Breast epithelium (tissue), 4 donors: ENCODE measurements at regions not wholly inside any gene's neighbourhood (a gene's known extent, or its start where the extent isn't known, plus 50 kb on each side); places are given as distances from the start of the nearest gene placed in this dataset.
"Not testable (repeated sequence)": the region's sequence is repeated elsewhere in the genome, so short reads cannot be mapped to it uniquely, and the experiment has no call there.

ENCODE experiments used
- DNase-seq, 2 donors: peaks; one replicate each; pipeline ENCODE4 v3.0.0-alpha.2; 2019; ENCODE audit warnings: low spot score in 2 of 2
- H3K27ac ChIP-seq, 2 donors: fragments of 200-600 bp; sonication (generic) in 1 of 2; one replicate each; pipeline ENCODE4 v1.5.1; 2016 to 2019; ENCODE audit warnings: mild to moderate bottlenecking in 1 of 2
- H3K27me3 ChIP-seq, 2 donors: fragments of 200-600 bp; sonication (generic) in 1 of 2; one replicate each; pipeline versions ENCODE4 v1.5.1 to v1.6.0; 2017 to 2019; ENCODE audit warnings: control low read depth in 1 of 2, mild to moderate bottlenecking in 1 of 2
- H3K36me3 ChIP-seq: fragments of 200-600 bp; one replicate; pipeline ENCODE4 v1.5.1; 2019
- H3K4me1 ChIP-seq, 2 donors: fragments of 200-600 bp; sonication (generic); one replicate each; pipeline ENCODE4 v1.5.1; 2016 to 2019; ENCODE audit warnings: control low read depth in 1 of 2
- H3K4me3 ChIP-seq, 3 donors: fragments of 200-600 bp; sonication (generic); 1 replicate in 2 of 3; 2 replicates in 1 of 3; pipeline ENCODE4 v1.5.1; 2016 to 2019; ENCODE audit warnings: mild to moderate bottlenecking in 3 of 3, moderate library complexity in 2 of 3
- H3K9me3 ChIP-seq, 2 donors: fragments of 200-600 bp; sonication (generic) in 1 of 2; one replicate each; pipeline ENCODE4 v1.5.1; 2016 to 2019; ENCODE audit warnings: control low read depth in 1 of 2
- POLR2A ChIP-seq: fragments of 450-650 bp; IDR thresholded peaks from one replicate; pipeline ENCODE4 v1.6.1; 2016; ENCODE audit warnings: antibody characterized with exemption, mild to moderate bottlenecking, moderate library complexity
- POLR2AphosphoS5 ChIP-seq, 3 donors: sonication (generic); formaldehyde crosslinking; IDR thresholded peaks; one replicate each; pipeline ENCODE4 v1.6.1; 2017; ENCODE audit warnings: antibody characterized with exemption in 3 of 3
- intact Hi-C: fragments of 100-400 bp; cut with DNase I; formaldehyde crosslinking; loops from one replicate; pipeline ENCODE4 v1.15.1; 2023; ENCODE audit warnings: low total_unique reads
- TF ChIP-seq, protein P1 (sequence below), 3 donors: fragments of 450-650 bp; IDR thresholded peaks; one replicate each; pipeline ENCODE4 v1.5.1; 2016 to 2017; ENCODE audit warnings: antibody characterized with exemption in 3 of 3, mild to moderate bottlenecking in 3 of 3, moderate library complexity in 3 of 3

GRCh38 chr14:89728964-89729363, 225.6 kb downstream of the EFCAB11 start:
- Histone ChIP-seq H3K27me3 (no peaks in the 10 kb centered on the region), H3K4me3 (no peak overlapping the region), H3K9me3 (no peaks in the 10 kb centered on the region), H3K27ac (no peak overlapping the region), H3K36me3 (no peaks in the 10 kb centered on the region), H3K4me1 (no peaks in the 10 kb centered on the region)
- TF ChIP-seq POLR2AphosphoS5 (IDR thresholded peaks at IDR 0.05) (no peak), POLR2A (no peak)
- TF ChIP-seq, protein P1, sequence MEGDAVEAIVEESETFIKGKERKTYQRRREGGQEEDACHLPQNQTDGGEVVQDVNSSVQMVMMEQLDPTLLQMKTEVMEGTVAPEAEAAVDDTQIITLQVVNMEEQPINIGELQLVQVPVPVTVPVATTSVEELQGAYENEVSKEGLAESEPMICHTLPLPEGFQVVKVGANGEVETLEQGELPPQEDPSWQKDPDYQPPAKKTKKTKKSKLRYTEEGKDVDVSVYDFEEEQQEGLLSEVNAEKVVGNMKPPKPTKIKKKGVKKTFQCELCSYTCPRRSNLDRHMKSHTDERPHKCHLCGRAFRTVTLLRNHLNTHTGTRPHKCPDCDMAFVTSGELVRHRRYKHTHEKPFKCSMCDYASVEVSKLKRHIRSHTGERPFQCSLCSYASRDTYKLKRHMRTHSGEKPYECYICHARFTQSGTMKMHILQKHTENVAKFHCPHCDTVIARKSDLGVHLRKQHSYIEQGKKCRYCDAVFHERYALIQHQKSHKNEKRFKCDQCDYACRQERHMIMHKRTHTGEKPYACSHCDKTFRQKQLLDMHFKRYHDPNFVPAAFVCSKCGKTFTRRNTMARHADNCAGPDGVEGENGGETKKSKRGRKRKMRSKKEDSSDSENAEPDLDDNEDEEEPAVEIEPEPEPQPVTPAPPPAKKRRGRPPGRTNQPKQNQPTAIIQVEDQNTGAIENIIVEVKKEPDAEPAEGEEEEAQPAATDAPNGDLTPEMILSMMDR (IDR thresholded peaks at IDR 0.05), result no peak
- intact Hi-C loops, result no loop called here
- DNase-seq, result no peak

DNA sequence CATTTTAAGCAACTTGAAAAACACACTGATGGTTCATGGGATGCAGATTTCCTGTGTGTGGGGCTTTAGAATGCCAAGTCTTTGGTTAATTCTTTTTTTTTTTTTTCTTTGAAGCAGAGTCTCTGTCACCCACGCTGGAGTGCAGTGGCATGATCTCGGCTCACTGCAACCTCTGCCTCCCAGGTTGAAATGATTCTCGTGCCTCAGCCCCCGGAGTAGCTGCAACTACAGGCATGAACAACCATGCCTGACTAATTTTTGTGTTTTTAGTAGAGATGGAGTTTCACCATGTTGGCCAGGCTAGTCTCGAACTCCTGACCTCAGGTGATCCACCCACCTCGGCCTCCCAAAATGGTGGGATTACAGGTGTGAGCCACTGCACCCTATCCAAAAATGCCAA, 228.3 kb downstream of the EFCAB11 start:
- H3K9me3 ChIP-seq, H3K4me1 ChIP-seq, H3K27me3 ChIP-seq, DNase-seq, H3K4me3 ChIP-seq, H3K27ac ChIP-seq, intact Hi-C loops, H3K36me3 ChIP-seq: not testable (repeated sequence)

DNA sequence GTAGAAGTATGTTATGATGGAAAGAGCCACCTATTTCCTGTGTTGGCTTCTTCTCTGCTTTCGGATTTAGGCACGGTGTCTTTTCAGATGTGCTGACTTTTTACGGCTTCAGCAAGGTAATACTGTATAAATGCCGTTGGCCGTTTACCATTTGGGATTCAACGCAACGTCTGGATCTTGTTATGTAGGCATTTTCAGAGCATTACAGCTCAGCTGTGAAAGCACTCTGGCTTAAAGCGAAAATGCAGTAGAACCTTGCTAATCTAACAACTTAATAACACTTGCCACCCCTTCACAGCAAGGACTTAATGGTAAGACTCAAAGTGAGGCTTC, 229.9 kb downstream of the EFCAB11 start:
- Histone ChIP-seq H3K36me3 (no peaks in the 10 kb centered on the region), H3K9me3 (no peaks in the 10 kb centered on the region), H3K4me1 (no peaks in the 10 kb centered on the region), H3K4me3 (peak overlapping the region; percentile 1 to 56 (median 38)), H3K27ac (no peak overlapping the region), H3K27me3 (no peaks in the 10 kb centered on the region)
- DNase-seq, result no peak
- intact Hi-C loops, result no loop called here
- TF ChIP-seq POLR2A, result no peak
- TF ChIP-seq, protein P1 (IDR thresholded peaks at IDR 0.05), result no peak
- no peak for TF ChIP-seq POLR2AphosphoS5 (IDR thresholded peaks at IDR 0.05)

DNA sequence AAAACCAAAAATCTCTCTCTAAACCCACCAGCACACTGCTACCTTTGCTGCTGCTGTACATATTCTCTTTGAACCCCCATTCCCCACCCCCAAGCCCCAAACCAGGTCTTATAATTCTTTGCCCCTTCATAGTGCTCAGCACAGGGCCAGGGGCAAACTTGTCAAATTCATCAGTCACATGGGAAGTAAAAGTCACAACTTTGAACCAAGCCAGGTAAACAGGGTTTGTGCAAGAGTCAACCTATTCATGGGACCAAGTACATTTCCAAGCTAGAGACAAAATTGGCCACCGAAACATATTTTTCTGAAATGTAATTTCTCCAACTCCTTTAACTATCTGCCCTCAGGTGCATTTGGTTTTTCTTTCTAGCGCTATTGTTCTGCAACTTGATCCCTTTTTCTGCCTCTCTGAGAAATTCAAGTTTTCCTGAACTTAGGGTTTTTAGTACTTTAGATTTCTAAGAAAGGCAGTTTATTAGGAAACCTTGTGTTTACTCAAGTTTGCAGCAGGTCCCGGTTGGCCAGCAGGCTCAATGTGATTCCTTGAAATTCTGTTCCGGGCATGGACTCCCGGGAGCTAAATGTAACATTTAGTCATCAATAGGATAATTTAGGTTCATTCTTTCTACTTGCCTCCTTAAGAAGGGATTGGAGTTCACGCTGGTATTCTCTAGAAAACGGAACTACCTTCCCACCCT, 230.5 kb downstream of the EFCAB11 start:
- H3K4me1 ChIP-seq, result no peaks in the 10 kb centered on the region
- DNase-seq, result no peak
- H3K27me3 ChIP-seq, result no peaks in the 10 kb centered on the region
- no peak overlapping the region for H3K27ac ChIP-seq
- TF ChIP-seq POLR2A (no peak), POLR2AphosphoS5 (IDR thresholded peaks at IDR 0.05) (no peak)
- TF ChIP-seq, protein P1 (IDR thresholded peaks at IDR 0.05), result no peak
- no peaks in the 10 kb centered on the region for H3K9me3 ChIP-seq
- intact Hi-C loops, result no loop called here
- peak overlapping the region; percentile 1 to 56 (median 38) for H3K4me3 ChIP-seq
- no peaks in the 10 kb centered on the region for H3K36me3 ChIP-seq

DNA sequence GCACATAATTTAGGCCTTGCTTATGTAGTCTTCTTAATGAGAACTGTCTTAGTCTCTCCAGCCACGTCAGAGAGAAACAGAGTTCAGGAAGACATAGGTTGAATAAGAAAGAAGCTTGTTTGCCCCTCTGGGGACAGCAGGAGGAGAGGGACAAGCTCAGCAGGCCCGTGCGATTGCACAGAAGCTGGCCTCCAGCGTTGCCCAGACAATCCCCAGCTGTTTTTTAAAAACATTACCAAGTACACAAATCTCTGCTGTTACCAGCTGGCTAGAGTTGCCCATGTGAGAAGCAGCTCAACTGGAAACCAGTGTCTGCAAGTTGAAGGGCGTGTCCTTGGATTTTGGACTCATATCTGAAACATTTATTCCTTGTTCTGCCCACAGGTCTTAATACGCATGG, 232.6 kb downstream of the EFCAB11 start:
- Histone ChIP-seq H3K36me3 (no peaks in the 10 kb centered on the region), H3K27ac (no peak overlapping the region), H3K27me3 (no peaks in the 10 kb centered on the region), H3K4me3 (no peak overlapping the region), H3K9me3 (no peaks in the 10 kb centered on the region), H3K4me1 (no peaks in the 10 kb centered on the region)
- intact Hi-C loops, result no loop called here
- no peak for DNase-seq
- TF ChIP-seq POLR2AphosphoS5 (IDR thresholded peaks at IDR 0.05), result no peak
- TF ChIP-seq, protein P1 (IDR thresholded peaks at IDR 0.05), result no peak
- no peak for TF ChIP-seq POLR2A
